ENCODE measurements at regions not wholly inside any gene's neighbourhood (a gene's known extent, or its start where the extent isn't known, plus 50 kb on each side); places are given as distances from the start of the nearest gene placed in this dataset.

- TF ChIP-seq POLR2AphosphoS5 (IDR thresholded peaks at IDR 0.05; ENCODE audit: low read depth, low read length), result no peak
- TF ChIP-seq CTCF (IDR thresholded peaks at IDR 0.05), result no peak
- no peak for TF ChIP-seq SMC3 (IDR thresholded peaks at IDR 0.05; ENCODE audit: low read depth, low read length)
Observed at GRCh38 chr9:113772121-113772810, 103.8 kb upstream of the ZNF618 start.
